ENCODE measurements at regions not wholly inside any gene's neighbourhood (a gene's known extent, or its start where the extent isn't known, plus 50 kb on each side); places are given as distances from the start of the nearest gene placed in this dataset.

DNA sequence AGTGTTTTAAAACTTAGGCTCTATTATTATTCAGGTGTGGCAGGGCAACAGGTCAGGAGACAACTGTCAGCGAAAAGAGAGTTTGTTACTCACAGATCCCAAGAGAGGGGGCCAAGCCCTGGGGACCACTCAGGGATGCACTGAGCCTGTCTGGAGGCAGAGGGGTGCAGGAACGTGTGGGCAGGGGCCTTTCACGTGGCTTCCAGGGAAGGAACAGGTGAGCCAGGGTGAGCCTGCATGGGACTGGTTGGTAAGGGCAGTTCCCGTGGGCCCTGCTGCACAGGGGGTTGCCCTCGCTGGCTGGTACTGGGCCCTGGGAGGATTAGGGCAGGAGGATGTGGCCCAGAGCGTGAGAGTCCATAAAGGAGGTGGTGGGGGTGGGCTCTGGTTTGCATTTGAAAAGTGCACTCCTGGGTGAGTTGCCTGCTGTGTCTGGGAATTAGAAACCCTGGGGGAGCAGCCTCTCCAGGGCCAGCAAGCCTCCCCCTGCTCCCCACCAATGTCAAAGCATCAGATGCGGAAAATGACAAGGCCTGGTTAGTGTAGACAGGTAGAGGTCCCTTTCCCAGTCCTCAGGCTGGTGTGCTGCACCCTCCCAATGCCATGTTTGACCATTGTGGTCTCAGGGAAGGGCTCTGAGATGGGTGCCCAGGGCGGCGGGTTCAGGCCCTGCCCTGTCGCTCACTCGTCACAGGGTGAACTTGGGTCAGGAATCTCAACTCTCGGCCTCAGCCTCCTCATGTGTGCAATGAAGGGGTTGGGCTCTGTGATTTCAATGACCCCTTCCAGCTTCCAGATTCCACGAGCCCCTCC lies 127.4 kb upstream of the RPS6KA2 start:
- no peak for DNase-seq (ENCODE audit: low read depth in 4 of 4, low spot score in 3 of 4)

DNA sequence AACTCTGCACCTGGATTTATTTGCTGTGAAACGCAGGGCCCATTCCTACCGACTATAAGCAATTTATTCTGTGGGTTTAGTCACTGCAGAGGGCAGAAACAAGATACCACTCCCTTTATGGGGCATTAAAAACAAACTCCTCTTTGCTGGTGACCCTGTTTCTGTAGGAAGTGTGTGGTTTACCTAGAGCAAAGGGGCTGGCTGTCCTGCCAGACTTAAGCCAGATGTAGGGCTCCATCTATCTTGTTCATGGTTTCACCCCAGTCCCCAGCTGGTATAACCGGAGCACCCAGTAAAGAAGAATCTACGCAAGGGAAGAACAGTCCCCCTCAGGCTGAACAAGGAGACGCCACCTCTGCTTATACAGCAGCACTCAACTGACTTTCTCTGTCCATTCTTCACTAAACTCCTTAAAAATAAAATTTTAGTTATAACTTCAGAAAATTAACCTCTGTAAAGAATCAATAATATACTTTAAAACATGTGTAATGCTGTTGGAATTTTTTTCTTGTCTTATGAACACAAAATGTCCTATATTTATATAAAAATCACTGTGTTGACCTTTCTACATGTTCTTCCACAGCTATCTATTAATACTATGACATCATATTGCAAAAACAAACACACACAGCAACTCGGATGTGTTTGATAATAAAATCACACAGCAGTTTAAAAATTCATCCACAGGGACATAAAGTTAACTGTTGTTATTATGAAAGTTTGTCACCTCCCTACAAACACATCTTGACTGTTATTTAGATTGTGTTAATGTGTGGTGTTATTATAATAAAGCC lies 126.1 kb upstream of the RPS6KA2 start:
- no peak for DNase-seq (ENCODE audit: low read depth in 4 of 4, low spot score in 3 of 4)

DNA sequence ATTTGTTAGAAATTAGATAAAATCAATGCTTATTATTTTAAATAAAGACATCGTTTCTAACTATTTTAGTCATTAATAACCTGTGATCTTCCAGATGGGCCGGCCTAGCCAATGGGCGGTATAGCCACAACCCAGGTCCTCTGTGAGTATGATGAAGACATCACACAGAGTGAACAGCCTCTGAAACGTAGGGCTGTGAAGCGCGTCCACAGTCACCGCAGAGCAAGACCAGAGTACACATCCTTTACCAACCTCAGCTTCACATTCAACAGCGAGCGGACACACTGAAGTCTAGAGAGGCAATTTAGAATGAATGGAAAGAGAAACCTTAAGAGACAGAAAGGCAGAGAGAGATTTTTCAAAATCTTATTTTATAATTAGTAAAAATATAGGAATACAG lies 125.0 kb upstream of the RPS6KA2 start:
- DNase-seq (ENCODE audit: low read depth in 4 of 4, low spot score in 3 of 4): no peak

DNA sequence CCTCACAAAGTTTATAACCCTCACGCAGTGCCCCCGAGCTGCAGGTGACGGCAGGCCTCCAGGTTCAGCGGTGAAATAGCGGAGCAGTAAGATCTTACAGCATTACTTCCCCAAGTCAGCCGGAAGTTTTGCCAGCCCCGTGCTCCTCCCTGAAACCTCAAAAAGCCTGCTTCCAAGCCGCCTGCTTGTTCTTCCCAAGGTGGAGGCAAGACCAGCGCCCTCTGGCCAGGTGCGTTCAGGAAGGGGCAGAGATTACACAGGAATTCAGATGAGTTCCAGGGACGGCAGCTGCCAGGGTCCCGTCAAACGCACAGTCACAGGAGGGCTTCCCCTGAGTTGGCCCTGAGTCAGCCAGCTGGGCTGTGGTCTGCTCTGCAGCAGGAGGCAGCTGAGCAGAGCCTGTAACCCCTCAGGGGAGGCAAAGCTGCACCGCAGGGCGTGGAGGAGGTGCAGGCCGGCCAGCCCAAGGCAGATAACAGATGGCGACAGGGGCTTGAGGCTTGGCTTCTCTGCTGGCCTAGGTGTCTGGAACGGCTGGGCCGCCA lies 124.1 kb upstream of the RPS6KA2 start:
- no peak for DNase-seq (ENCODE audit: low read depth in 4 of 4, low spot score in 3 of 4)

- no peak for DNase-seq (ENCODE audit: low read depth in 4 of 4, low spot score in 3 of 4)
Measured at GRCh38 chr6:166750108-166750793, 123.2 kb upstream of the RPS6KA2 start.

GRCh38 chr6:166749666-166750065 lies 122.6 kb upstream of the RPS6KA2 start:
- DNase-seq (ENCODE audit: low read depth in 4 of 4, low spot score in 3 of 4): no peak

GRCh38 chr6:166747644-166748595 lies 120.9 kb upstream of the RPS6KA2 start:
- no peak for DNase-seq (ENCODE audit: low read depth in 4 of 4, low spot score in 3 of 4)

DNA sequence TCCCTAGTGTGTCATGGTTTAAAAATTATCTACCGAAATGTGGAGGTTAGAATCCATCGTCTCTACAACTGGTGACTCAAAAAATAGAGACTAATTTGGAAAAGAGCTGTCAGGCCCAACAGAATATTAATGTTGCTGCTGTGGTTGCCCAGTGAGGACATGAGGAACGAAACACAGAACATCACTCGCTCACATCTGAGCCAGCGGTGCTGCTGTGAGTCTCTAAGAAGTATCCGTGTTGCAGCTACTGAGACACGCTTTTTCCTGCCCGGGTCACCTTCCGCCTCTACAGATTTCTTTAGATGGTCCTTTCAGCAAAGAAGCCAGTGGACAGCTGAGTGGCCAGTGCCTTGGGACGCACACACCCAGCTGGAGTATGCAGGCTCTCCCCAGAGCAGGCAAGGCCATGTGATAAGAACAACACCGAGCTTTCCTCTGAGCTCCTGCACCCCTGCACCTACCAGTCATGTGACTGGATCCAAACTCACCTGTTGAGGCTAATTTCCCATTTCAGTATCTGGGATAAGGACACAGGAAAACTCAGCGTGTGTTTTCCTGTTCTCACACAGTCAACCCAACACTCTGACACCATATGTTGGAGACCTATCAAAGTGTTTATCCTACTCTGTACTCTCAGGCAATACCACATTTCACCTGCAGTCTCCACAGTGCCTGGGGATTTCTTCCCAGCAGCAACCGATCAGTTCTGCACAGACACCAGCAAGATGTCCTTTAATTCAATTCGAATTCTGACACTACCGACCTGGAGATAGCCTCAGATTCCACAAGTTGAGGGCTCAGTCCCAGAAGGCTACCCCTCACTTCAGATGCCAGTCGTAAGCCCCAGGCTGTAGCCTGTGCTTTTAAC lies 119.0 kb upstream of the RPS6KA2 start:
- DNase-seq (ENCODE audit: low read depth in 4 of 4, low spot score in 3 of 4): no peak

DNA sequence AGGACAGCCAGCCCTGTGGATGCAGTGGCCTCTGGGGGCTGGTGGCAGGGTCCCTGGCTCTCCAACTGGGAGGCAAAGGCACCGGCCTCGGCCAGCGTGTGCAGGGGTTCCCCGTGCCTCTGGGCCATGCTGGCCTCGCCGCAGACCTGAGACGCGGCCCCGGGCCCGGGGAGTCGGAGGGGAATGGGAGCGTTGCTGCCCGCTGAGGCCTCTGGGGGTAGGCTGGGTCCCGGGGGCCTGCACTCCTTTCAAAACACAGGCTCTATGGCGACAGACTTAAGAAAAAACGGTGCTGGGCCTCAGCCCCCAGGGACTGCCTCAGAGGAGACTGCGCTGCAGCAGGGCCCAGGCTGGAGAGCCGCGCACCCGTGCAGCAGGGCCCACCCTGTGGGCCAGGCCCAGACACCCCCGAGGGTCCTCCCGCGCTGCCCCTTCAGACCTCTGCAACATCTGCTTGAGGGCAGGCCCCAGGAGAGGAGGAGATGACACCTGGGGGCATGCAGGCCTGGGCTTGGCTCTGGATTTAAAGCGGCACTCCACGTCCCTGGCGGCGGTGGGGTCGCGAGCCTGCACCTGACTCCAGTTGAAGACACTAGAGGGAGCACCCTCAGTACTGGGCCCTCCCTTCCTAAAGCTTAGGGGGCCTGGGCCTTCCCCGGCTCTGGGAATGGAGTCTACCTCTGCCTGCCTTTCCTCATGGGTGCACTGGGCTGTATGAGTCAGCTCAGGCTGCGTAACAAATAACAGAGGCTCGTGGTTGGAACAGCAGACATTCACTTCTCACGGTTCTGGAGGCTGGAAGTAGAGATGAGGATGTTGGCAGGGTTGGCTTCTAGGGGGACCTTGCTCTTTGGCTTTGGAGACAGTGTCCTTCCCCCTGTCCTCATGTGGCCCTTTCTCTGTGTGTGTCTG lies 117.4 kb upstream of the RPS6KA2 start:
- DNase-seq (ENCODE audit: low read depth in 4 of 4, low spot score in 3 of 4): no peak

DNA sequence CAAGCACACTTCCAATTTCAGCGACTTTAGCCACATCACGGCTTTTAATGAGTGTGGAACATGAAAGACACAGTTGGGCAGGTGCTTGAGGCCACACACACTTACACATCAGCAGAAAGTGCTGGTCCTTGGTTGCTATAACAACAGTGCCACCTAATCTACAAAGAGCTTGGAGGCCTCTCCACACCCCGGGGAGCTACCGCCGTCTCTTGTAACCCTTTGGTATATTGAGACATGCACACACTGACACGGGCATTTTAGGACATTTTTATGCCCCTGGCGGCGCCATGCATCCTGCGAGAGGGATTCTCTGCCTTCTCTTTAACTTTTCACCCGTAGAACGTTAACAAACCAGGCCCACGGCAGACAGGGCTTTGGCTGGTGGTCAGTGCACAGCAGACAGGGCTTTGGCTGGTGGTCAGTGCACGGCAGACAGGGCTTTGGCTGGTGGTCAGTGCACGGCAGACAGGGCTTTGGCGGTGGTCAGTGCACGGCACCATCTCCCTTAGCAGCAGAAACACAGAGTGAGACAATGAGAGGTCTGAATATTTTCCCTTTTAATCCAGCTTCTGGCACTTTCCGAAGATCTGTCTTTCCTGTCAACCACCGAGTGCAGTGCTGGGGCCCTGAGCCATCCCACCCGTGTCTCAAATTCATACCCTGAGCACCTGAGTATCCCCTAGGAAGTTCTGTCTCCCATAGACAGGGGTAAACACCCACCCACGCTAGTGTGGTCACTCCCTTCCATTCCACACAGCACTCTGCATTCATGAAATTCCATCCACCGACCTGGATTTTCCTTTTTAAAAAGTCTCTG lies 116.6 kb upstream of the RPS6KA2 start:
- DNase-seq (ENCODE audit: low read depth in 4 of 4, low spot score in 3 of 4): no peak

DNA sequence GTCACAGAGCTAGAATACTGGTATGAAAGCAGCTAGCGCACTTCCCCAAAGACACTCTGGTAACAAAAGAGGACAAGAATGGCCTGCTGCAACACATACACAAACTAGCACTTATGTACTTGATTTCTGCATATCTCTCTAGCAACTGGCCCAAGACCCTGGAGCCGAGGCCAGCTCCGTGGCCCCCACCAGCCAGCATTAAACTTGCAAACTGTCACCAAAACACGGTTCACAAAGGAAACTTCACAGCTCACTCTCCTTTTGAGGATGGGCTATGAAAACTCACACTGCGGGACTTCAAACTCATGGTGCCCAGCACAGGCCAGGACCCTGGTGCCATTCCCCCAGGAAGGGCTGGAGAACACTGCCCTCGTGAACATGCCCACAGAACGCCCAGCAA lies 115.9 kb upstream of the RPS6KA2 start:
- no peak for DNase-seq (ENCODE audit: low read depth in 4 of 4, low spot score in 3 of 4)

DNA sequence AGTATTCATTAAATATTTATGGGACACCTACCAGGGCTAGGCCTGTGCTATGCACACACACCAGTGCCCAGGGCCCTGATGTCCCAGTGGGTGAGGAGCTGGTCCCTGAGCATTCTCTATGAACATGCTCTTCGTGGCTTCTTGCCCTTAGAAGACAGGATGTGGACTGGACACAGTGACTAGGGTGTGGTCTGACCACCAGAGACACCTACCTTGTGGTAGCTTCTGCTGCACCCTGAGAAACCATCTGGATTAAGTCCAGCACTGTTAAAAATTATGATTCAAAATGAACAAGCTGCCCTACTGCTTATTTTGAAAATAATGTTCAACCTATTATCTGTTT lies 112.9 kb upstream of the RPS6KA2 start:
- no peak for DNase-seq (ENCODE audit: low read depth in 4 of 4, low spot score in 3 of 4)

DNA sequence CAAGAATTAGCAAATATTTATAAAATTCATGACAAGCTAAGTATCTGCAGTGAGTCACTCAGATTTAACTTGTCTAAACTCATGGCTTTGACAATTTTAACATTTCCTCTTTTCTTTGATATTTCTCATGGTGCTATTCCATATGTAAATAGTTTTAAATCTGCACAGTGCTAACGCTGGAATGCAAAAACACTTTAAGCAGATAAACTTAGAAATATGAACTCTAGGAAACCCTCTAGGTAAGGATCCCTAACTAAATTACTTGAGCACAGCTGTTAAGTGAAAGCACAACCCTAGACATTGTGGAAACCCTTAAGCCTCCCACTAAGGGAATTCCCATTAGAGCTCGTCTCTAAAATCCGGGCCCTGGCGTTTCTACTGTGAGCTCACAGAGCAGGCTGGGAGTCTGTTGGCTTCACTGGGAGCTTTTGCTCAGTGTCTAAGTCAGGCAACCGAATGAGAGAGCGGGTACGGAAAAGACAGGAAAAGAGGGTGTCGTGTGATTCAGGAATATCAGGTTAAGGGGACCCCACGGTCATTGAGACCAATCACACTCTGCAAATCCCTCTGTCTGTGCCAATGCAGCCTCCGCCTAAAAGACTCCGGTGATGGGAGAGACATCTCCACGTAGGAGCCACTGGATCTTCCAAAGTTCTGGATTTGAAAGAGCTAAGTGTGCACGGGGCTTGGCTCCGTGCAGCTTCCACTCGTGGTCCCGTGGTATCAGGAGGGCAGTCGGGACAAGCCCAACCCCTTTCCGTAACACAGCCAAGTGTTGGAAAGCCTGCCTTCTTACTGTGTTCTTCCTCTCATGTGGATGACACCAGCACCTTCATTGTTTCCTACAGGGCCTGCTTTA lies 112.3 kb upstream of the RPS6KA2 start:
- no peak for DNase-seq (ENCODE audit: low read depth in 4 of 4, low spot score in 3 of 4)

- DNase-seq (ENCODE audit: low read depth in 4 of 4, low spot score in 3 of 4): no peak
Measured at GRCh38 chr6:166738386-166739116, 111.5 kb upstream of the RPS6KA2 start.

- DNase-seq (ENCODE audit: low read depth in 4 of 4, low spot score in 3 of 4): no peak
Measured at GRCh38 chr6:166737261-166737660, 110.2 kb upstream of the RPS6KA2 start.

DNA sequence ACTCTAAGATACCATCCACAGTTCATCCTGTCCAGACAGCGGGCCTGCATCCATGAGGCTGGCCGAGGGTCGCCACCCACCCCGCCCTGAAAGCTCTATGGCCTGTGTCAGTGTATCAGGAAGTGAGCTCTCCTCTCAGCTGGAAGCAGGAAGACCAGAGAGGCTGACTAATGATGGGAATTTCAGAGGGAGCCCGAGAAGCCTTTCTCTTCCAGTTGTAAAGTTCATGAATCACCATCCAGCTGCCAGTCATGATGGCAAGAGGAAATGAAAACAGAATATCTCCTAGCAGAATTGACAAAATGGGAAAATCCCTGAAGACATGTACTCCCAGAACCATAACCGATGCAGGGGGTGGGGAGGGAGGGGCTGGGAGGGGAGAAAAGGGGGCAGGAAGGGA lies 109.6 kb upstream of the RPS6KA2 start:
- no peak for DNase-seq (ENCODE audit: low read depth in 4 of 4, low spot score in 3 of 4)
